GM12864 (cell line): ENCODE measurements at regions not wholly inside any gene's neighbourhood (a gene's known extent, or its start where the extent isn't known, plus 50 kb on each side); places are given as distances from the start of the nearest gene placed in this dataset.

ENCODE experiments used
- DNase-seq: peaks from one replicate; pipeline ENCODE4 v3.0.0-alpha.2; 2011; ENCODE audit warnings: low read depth
- H3K4me3 ChIP-seq: 2 replicates; pipeline ENCODE4 v1.5.1; 2011; ENCODE audit warnings: mild to moderate bottlenecking, low read depth, low read length, control low read depth
- CTCF ChIP-seq: IDR thresholded peaks from 2 replicates; pipeline ENCODE4 v1.5.1; 2011; ENCODE audit warnings: low read depth, mild to moderate bottlenecking, moderate library complexity, low read length, control low read depth, inconsistent platforms; ENCODE audit errors: missing control alignments

- no peak for TF ChIP-seq CTCF
- no peak overlapping the region for H3K4me3 ChIP-seq
- DNase-seq: no peak
Observed at GRCh38 chr18:78041218-78041617, 791.6 kb downstream of the GALR1 start.

DNA sequence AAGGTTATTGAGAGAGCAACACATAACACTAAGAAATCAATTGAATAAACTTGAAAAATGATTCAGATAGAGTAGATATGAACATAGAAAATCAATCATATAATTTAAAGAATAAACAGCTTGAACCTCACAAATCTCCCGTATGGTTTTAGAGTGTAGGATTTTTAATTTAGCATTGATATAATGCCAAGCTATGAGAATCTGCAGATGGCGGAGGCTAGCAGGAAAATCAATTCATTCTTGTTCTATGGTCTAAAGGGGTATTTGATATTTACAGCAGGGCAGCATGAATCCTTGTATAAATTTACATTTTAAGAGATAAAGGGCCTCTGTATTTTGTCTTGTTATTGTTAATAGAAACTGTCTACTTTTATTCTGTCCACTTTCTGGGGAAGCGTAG is 797.0 kb downstream of the GALR1 start:
- no peak for DNase-seq
- no peak overlapping the region for H3K4me3 ChIP-seq
- TF ChIP-seq CTCF: no peak

DNA sequence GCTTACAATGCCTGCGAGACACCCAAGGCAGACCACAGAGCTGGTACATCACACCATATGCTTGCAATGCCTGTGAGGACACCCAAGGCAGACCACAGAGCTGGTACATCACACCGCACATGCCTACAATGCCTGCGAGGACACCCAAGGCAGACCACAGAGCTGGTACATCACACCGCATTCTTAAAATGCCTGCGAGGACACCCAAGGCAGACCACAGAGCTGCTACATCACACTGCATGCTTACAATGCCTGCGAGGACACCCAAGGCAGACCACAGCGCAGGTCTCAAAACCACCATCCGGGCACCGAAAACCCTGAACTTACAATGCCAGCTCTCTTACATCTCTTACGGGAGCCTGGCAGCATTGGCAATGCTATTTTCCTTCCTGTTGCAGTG is 799.6 kb downstream of the GALR1 start:
- no peak overlapping the region for H3K4me3 ChIP-seq
- no peak for TF ChIP-seq CTCF
- DNase-seq: no peak

GRCh38 chr18:78054801-78055200 is 805.2 kb downstream of the GALR1 start:
- no peak for DNase-seq
- H3K4me3 ChIP-seq: no peak overlapping the region
- no peak for TF ChIP-seq CTCF

DNA sequence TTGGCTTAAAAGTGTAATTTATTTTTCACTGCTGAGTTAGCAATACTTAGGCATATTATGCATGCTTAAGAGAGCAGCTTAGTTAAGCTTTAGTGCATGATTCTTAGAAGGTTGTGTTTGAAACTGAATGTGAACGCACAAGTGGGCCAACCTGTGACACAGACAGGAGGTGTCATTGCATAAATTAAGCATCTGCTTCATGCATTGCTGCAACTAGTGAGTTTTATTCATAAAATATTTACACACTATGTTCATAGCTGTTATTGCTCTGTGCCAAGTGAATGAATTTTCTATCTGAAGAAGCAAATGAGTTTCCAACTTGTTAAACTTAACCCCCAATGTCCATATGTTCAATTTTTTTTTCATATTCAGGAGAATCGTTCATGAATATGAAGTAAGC is 806.4 kb downstream of the GALR1 start:
- no peak for TF ChIP-seq CTCF

DNA sequence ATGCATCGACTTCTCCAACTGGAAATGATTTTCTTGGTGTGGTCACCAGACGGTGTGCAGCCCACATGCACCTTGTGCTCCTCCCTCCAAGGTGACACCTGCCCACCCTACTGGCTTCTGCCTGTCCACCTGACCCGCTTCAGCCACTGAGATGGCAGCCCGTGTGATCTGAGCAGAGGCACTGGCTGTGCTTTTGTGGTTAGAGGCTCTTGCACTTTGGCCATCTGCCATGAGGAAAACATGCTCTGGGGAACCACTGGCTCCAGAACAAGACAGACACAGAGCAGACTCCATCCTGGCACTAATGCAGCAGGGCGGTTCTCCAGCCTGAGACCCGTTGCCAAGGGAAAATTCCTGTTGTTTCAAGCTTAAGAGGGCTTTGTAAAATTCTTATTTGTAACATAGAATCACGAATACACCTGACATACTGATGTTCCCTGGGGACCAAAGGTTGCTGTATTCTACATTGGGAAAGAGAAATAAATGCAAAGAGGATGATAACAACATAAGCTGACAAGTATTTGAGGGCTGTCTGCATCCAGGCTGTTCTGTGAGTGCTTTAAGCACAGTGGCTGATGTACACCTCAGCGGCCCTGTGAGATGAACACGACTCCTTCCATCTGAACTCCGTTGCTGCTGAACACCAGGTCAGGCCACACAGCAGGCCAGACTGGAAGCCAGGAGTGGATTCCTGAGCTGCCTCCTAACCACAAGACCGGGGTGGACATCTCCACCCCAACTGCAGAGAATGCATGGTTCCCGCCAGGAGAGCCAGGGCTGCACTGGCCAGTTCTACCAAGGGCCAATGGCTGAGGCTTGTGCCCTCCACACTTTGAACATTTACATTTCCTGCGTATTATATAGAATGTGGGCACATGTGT is 820.4 kb downstream of the GALR1 start:
- no peak for TF ChIP-seq CTCF
- no peak for DNase-seq
- H3K4me3 ChIP-seq: no peak overlapping the region

More for the DNA sequence above, 806.4 kb downstream of the GALR1 start:
- no peak for DNase-seq
- no peak overlapping the region for H3K4me3 ChIP-seq

DNA sequence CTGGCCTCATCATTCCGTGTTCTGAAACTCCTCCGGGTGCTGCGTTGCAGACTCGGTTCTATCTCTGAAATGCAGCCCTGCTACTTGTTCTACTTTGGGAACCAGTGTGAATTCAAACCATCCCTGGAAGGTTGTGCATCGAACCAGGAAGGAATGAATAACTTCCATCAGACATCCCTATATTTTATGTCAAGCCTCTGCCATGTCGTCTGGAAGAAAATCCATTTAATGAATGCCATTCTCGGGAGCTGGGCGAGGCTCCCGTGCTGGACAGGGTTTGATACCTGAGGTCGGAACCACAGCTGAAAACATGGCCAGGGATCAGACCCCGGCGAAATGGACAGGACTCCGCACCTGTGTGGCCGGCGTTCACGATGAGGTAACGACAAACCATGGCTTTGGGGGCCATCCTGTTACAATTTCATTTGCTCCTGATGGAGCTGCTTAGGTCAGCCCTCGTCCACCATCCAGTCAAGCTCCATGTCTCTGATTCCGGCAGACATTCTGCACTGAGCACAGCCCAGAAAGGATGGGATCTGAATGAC is 821.6 kb downstream of the GALR1 start:
- no peak for TF ChIP-seq CTCF
- H3K4me3 ChIP-seq: no peak overlapping the region
- no peak for DNase-seq
